CD14-positive monocyte (primary cell): ENCODE measurements at regions not wholly inside any gene's neighbourhood (a gene's known extent, or its start where the extent isn't known, plus 50 kb on each side); places are given as distances from the start of the nearest gene placed in this dataset.

Experiments used
- DNase-seq, 3 donors: peaks; one replicate each; pipeline ENCODE4 v3.0.0-alpha.2; 2011 to 2022
- H2AFZ ChIP-seq: 2 replicates; pipeline ENCODE4 v1.6.0; 2012; ENCODE audit warnings: mild to moderate bottlenecking, low read depth, low read length, inconsistent platforms; ENCODE audit not compliant: insufficient read depth, poor library complexity, severe bottlenecking
- H3K27ac ChIP-seq, 2 donors: 1 replicate in 1 of 2; 2 replicates in 1 of 2; pipeline ENCODE4 v1.5.1; 2012 to 2013; ENCODE audit warnings: low read length in 2 of 2, control low read depth in 1 of 2, inconsistent platforms in 1 of 2, low read depth in 1 of 2, mild to moderate bottlenecking in 1 of 2
- H3K27me3 ChIP-seq, 2 donors: one replicate each; pipeline versions ENCODE4 v1.6.0 to v1.6.1; 2011 to 2013; ENCODE audit warnings: low read length in 2 of 2; ENCODE audit not compliant: control insufficient read depth in 2 of 2, insufficient read depth in 2 of 2
- H3K36me3 ChIP-seq, 2 donors: replicated peaks in 1 of 2; 1 replicate in 1 of 2; 2 replicates in 1 of 2; pipeline versions ENCODE4 v1.5.1 to v1.6.1; 2012 to 2013; ENCODE audit warnings: low read length in 2 of 2, control low read depth in 1 of 2, inconsistent platforms in 1 of 2, mild to moderate bottlenecking in 1 of 2; ENCODE audit not compliant: insufficient read depth in 2 of 2, control insufficient read depth in 1 of 2
- H3K4me1 ChIP-seq, 2 donors: 1 replicate in 1 of 2; 2 replicates in 1 of 2; pipeline versions ENCODE4 v1.5.1 to v1.6.1; 2012 to 2013; ENCODE audit warnings: low read length in 2 of 2, control low read depth in 1 of 2, inconsistent platforms in 1 of 2, mild to moderate bottlenecking in 1 of 2, moderate library complexity in 1 of 2; ENCODE audit not compliant: insufficient read depth in 2 of 2, control insufficient read depth in 1 of 2
- H3K4me2 ChIP-seq: replicated peaks from 2 replicates; pipeline ENCODE3; 2012; ENCODE audit warnings: low read length, moderate library complexity, mild to moderate bottlenecking; ENCODE audit not compliant: poor library complexity, severe bottlenecking; ENCODE audit errors: extremely low read depth
- H3K4me3 ChIP-seq, 3 experiments: fragments of 200-600 bp in 1 of 3; sonication (generic) in 1 of 3; replicated peaks in 1 of 3; 1 replicate in 2 of 3; 2 replicates in 1 of 3; pipeline ENCODE4 v1.5.1; 2011 to 2013; ENCODE audit warnings: low read length in 3 of 3, mild to moderate bottlenecking in 3 of 3, control low read depth in 2 of 3, low read depth in 2 of 3, inconsistent platforms in 1 of 3, moderate library complexity in 1 of 3
- H3K79me2 ChIP-seq: 2 replicates; pipeline ENCODE4 v1.6.0; 2012; ENCODE audit warnings: mild to moderate bottlenecking, control low read depth, inconsistent platforms, low read length, moderate library complexity; ENCODE audit not compliant: insufficient read depth
- H3K9ac ChIP-seq: 2 replicates; pipeline ENCODE4 v1.6.0; 2017; ENCODE audit warnings: low read length, mild to moderate bottlenecking; ENCODE audit not compliant: insufficient read depth, poor library complexity, severe bottlenecking
- H3K9me3 ChIP-seq, 2 donors: replicated peaks in 1 of 2; 1 replicate in 1 of 2; 2 replicates in 1 of 2; pipeline versions ENCODE4 v1.5.1 to v1.6.1; 2012 to 2013; ENCODE audit warnings: low read length in 2 of 2, control low read depth in 1 of 2; ENCODE audit not compliant: control insufficient read depth in 1 of 2, insufficient read depth in 1 of 2
- H4K20me1 ChIP-seq: 2 replicates; pipeline ENCODE4 v1.6.0; 2012; ENCODE audit warnings: mild to moderate bottlenecking, low read length, control low read depth, moderate library complexity; ENCODE audit not compliant: insufficient read depth
- H3K27ac Mint-ChIP-seq, 7 donors: one replicate each; pipeline ENCODE4 v1.8.0; 2020; ENCODE audit warnings: mild to moderate bottlenecking in 7 of 7, mixed read lengths in 7 of 7, moderate library complexity in 6 of 7, inconsistent platforms in 2 of 7
- H3K27me3 Mint-ChIP-seq, 3 donors: one replicate each; pipeline ENCODE4 v1.8.0; 2021 to 2022; ENCODE audit warnings: low read depth in 3 of 3, mild to moderate bottlenecking in 3 of 3, mixed read lengths in 3 of 3, moderate library complexity in 3 of 3, inconsistent platforms in 1 of 3
- H3K36me3 Mint-ChIP-seq, 2 donors: one replicate each; pipeline ENCODE4 v1.8.0; 2020; ENCODE audit warnings: mixed read lengths in 2 of 2, inconsistent platforms in 1 of 2, mild to moderate bottlenecking in 1 of 2
- H3K4me1 Mint-ChIP-seq: one replicate; pipeline ENCODE4 v1.8.0; 2020; ENCODE audit warnings: mild to moderate bottlenecking, mixed read lengths
- H3K4me3 Mint-ChIP-seq, 2 donors: one replicate each; pipeline ENCODE4 v1.8.0; 2020; ENCODE audit warnings: mild to moderate bottlenecking in 2 of 2, mixed read lengths in 2 of 2, moderate library complexity in 1 of 2
- H3K9me3 Mint-ChIP-seq, 7 donors: one replicate each; pipeline ENCODE4 v1.8.0; 2020 to 2022; ENCODE audit warnings: mixed read lengths in 7 of 7, mild to moderate bottlenecking in 6 of 7, moderate library complexity in 6 of 7, inconsistent platforms in 2 of 7
- WGBS: methylation state at CpG from one replicate; pipeline ENCODE4 v1.1.5; 2013; ENCODE audit warnings: missing lambda C conversion rate; ENCODE audit not compliant: insufficient coverage; 5-methylcytosine and 5-hydroxymethylcytosine counted together
- intact Hi-C, 2 donors: fragments of 100-400 bp; cut with micrococcal nuclease; formaldehyde crosslinking; loops; one replicate each; pipeline versions ENCODE4 v1.15.0 to v1.15.1; 2023
- TF ChIP-seq, protein P1 (sequence below): fragments of 200-600 bp; IDR thresholded peaks from one replicate; pipeline ENCODE4 v1.8.0; 2022; ENCODE audit warnings: antibody characterized with exemption, mild to moderate bottlenecking

GRCh38 chr9:106622164-106622487 lies 240.8 kb upstream of the ZNF462 start:
- Histone ChIP-seq H3K27me3 (no peaks in the 10 kb centered on the region), H3K27ac (no peak overlapping the region), H3K9ac (no peak overlapping the region), H3K79me2 (no peaks in the 10 kb centered on the region), H2AFZ (no peak overlapping the region), H4K20me1 (no peaks in the 10 kb centered on the region), H3K9me3 (no peaks in the 10 kb centered on the region), H3K4me2 (no peak overlapping the region), H3K36me3 (no peaks in the 10 kb centered on the region), H3K4me1 (no peaks in the 10 kb centered on the region), H3K4me3 (no peak overlapping the region)
- intact Hi-C loops, result no loop called here
- Mint-ChIP-seq H3K4me1 (no peaks in the 10 kb centered on the region), H3K36me3 (no peaks in the 10 kb centered on the region), H3K9me3 (peaks cover 0 to 7% (median 0%) of the 10 kb centered on the region in 7 donors), H3K27me3 (peaks cover 0 to 3% (median 0%) of the 10 kb centered on the region in 3 donors), H3K27ac (no peak overlapping the region), H3K4me3 (no peak overlapping the region)
- WGBS, result 93% methylated on average over 9 of the region's 10 CpGs
- no peak for DNase-seq
- TF ChIP-seq, protein P1, sequence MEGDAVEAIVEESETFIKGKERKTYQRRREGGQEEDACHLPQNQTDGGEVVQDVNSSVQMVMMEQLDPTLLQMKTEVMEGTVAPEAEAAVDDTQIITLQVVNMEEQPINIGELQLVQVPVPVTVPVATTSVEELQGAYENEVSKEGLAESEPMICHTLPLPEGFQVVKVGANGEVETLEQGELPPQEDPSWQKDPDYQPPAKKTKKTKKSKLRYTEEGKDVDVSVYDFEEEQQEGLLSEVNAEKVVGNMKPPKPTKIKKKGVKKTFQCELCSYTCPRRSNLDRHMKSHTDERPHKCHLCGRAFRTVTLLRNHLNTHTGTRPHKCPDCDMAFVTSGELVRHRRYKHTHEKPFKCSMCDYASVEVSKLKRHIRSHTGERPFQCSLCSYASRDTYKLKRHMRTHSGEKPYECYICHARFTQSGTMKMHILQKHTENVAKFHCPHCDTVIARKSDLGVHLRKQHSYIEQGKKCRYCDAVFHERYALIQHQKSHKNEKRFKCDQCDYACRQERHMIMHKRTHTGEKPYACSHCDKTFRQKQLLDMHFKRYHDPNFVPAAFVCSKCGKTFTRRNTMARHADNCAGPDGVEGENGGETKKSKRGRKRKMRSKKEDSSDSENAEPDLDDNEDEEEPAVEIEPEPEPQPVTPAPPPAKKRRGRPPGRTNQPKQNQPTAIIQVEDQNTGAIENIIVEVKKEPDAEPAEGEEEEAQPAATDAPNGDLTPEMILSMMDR, result no peak

DNA sequence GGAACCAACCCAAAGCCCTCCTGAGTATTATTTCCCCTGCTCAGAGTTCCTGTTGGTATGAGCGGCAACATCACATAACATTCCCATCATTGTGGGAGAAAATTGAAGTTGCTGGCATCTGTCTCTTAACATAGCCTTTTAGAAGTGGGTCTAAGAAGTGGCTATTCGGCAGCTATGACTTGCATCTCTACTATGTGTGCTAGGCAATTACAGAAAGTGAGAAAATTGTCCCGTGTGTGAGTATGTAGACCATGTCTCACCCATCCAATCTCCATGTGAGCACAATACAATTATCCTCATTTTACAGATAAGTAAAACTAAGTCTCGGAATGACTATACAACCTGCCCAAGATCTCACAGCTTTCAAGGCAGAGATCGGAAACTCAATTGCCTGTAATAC lies 239.4 kb upstream of the ZNF462 start:
- Histone ChIP-seq H3K9me3 (no peaks in the 10 kb centered on the region), H3K27ac (no peak overlapping the region), H3K36me3 (no peaks in the 10 kb centered on the region), H3K4me2 (no peak overlapping the region), H4K20me1 (no peaks in the 10 kb centered on the region), H3K79me2 (no peaks in the 10 kb centered on the region), H2AFZ (no peak overlapping the region), H3K27me3 (no peaks in the 10 kb centered on the region), H3K4me3 (no peak overlapping the region), H3K9ac (no peak overlapping the region), H3K4me1 (no peaks in the 10 kb centered on the region)
- Mint-ChIP-seq H3K27ac (no peak overlapping the region), H3K27me3 (peaks cover 0 to 3% (median 0%) of the 10 kb centered on the region in 3 donors), H3K36me3 (no peaks in the 10 kb centered on the region), H3K4me1 (no peaks in the 10 kb centered on the region), H3K9me3 (peaks cover 0 to 5% (median 0%) of the 10 kb centered on the region in 7 donors), H3K4me3 (no peak overlapping the region)
- DNase-seq, result no peak
- TF ChIP-seq, protein P1, result no peak
- no CpG with 5 or more reads among the region's 5 CpGs for WGBS
- intact Hi-C loops, result no loop called here
